Bronchial epithelial cell (primary cell): ENCODE measurements at regions not wholly inside any gene's neighbourhood (a gene's known extent, or its start where the extent isn't known, plus 50 kb on each side); places are given as distances from the start of the nearest gene placed in this dataset.

Experiments
- DNase-seq: peaks from one replicate; pipeline ENCODE4 v3.0.0-alpha.2; 2010; ENCODE audit warnings: low read depth
- FAIRE-seq: peaks from 2 replicates; lab custom pipeline; 2011; peaks lifted over from hg19 to GRCh38; lab: Jason Lieb, UNC
- H3K27me3 ChIP-seq: 2 replicates; pipeline ENCODE4 v1.5.1; 2011; ENCODE audit warnings: low read length; ENCODE audit not compliant: control insufficient read depth, insufficient read depth
- H3K36me3 ChIP-seq: 2 replicates; pipeline ENCODE4 v1.5.1; 2011; ENCODE audit warnings: low read length; ENCODE audit not compliant: control insufficient read depth, insufficient read depth
- H3K4me3 ChIP-seq: 2 replicates; pipeline ENCODE4 v1.5.1; 2011; ENCODE audit warnings: mild to moderate bottlenecking, low read depth, low read length, control low read depth
- CTCF ChIP-seq: IDR thresholded peaks from 2 replicates; pipeline ENCODE4 v1.5.1; 2011; ENCODE audit warnings: mild to moderate bottlenecking, moderate library complexity, low read length, control low read depth, inconsistent platforms; ENCODE audit not compliant: insufficient read depth, severe bottlenecking

GRCh38 chr5:62727861-62728260, 149.2 kb downstream of the LRRC70 start:
- FAIRE-seq, result no peak
- no peaks in the 10 kb centered on the region for H3K27me3 ChIP-seq
- no peaks in the 10 kb centered on the region for H3K36me3 ChIP-seq
- no peak overlapping the region for H3K4me3 ChIP-seq
- no peak for TF ChIP-seq CTCF
- DNase-seq, result no peak

DNA sequence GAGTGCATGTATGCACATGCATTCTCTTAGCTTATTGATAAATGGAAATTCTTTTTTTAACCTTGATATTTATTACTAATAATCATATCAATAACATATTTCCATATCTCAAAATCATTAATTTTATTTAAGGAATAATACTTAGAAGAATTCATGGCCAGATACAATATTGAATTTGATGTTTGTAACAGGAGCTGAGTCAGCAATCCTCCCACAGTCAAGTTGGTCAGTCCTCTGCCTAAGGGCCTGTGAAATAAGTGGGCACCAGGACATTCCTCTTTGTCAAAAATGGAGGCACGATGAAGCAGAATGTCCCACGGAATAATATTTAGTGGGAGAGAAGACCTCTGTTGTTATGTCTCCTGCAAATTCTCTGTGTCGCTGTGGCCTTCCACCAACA, 148.6 kb downstream of the LRRC70 start:
- no peak for FAIRE-seq
- Histone ChIP-seq H3K4me3 (no peak overlapping the region), H3K36me3 (no peaks in the 10 kb centered on the region), H3K27me3 (no peaks in the 10 kb centered on the region)
- TF ChIP-seq CTCF, result no peak
- no peak for DNase-seq

DNA sequence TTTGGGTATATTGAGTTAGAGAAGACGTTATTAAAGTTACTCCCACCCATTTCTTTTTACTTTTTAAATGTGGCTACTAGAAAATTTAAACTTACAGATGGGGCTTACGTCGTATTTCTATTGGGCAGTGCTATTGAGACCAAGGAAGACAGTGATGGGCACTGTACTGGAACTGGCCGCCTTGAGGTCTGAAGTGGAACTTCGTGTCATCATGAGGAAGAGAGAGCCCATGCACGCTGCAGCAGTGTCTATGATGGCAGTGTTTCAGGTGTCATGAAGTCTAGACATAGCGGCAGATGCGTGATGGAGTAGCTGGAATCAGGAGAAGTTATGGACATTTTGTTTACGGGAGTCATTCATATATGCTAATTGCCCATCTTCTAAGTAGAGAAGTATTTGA, 143.7 kb downstream of the LRRC70 start:
- TF ChIP-seq CTCF, result no peak

GRCh38 chr5:62720031-62720441, 141.4 kb downstream of the LRRC70 start:
- no peak overlapping the region for H3K4me3 ChIP-seq
- FAIRE-seq (no peak), DNase-seq (peak; percentile 55)
- H3K27me3 ChIP-seq, result no peaks in the 10 kb centered on the region
- no peaks in the 10 kb centered on the region for H3K36me3 ChIP-seq
- TF ChIP-seq CTCF, result peak; percentile 58

More for the DNA sequence above, 143.7 kb downstream of the LRRC70 start:
- no peak for FAIRE-seq
- Histone ChIP-seq H3K4me3 (no peak overlapping the region), H3K36me3 (no peaks in the 10 kb centered on the region), H3K27me3 (no peaks in the 10 kb centered on the region)
- DNase-seq, result no peak

GRCh38 chr5:62719061-62719720, 140.6 kb downstream of the LRRC70 start:
- Histone ChIP-seq H3K27me3 (no peaks in the 10 kb centered on the region), H3K4me3 (no peak overlapping the region), H3K36me3 (no peaks in the 10 kb centered on the region)
- no peak for TF ChIP-seq CTCF
- no peak for DNase-seq
- FAIRE-seq, result no peak

- FAIRE-seq (no peak), DNase-seq (no peak)
- H3K27me3 ChIP-seq, result no peaks in the 10 kb centered on the region
- H3K4me3 ChIP-seq, result no peak overlapping the region
- no peaks in the 10 kb centered on the region for H3K36me3 ChIP-seq
- TF ChIP-seq CTCF, result no peak
These were observed 139.7 kb downstream of the LRRC70 start for GRCh38 chr5:62718324-62718723.
